Kidney epithelial cell (primary cell): ENCODE measurements at regions not wholly inside any gene's neighbourhood (a gene's known extent, or its start where the extent isn't known, plus 50 kb on each side); places are given as distances from the start of the nearest gene placed in this dataset.

Source experiments
- DNase-seq: peaks from one replicate; pipeline ENCODE4 v3.0.0-alpha.2; 2010; ENCODE audit warnings: low read depth
- H3K27me3 ChIP-seq: 2 replicates; pipeline ENCODE4 v1.6.0; 2011; ENCODE audit warnings: low read length; ENCODE audit not compliant: control insufficient read depth, insufficient read depth
- H3K36me3 ChIP-seq: 2 replicates; pipeline ENCODE4 v1.5.1; 2011; ENCODE audit warnings: low read length; ENCODE audit not compliant: control insufficient read depth, insufficient read depth
- H3K4me3 ChIP-seq: 2 replicates; pipeline ENCODE4 v1.5.1; 2011; ENCODE audit warnings: low read depth, mild to moderate bottlenecking, control low read depth, low read length
- CTCF ChIP-seq: IDR thresholded peaks from 2 replicates; pipeline ENCODE4 v1.5.1; 2011; ENCODE audit warnings: mild to moderate bottlenecking, moderate library complexity, low read length, control low read depth, inconsistent platforms; ENCODE audit not compliant: insufficient read depth, poor library complexity, severe bottlenecking

GRCh38 chr4:14449308-14449707, 553.0 kb upstream of the CPEB2 start:
- H3K36me3 ChIP-seq: no peaks in the 10 kb centered on the region
- H3K27me3 ChIP-seq: no peaks in the 10 kb centered on the region
- no peak for TF ChIP-seq CTCF
- no peak overlapping the region for H3K4me3 ChIP-seq
- no peak for DNase-seq

DNA sequence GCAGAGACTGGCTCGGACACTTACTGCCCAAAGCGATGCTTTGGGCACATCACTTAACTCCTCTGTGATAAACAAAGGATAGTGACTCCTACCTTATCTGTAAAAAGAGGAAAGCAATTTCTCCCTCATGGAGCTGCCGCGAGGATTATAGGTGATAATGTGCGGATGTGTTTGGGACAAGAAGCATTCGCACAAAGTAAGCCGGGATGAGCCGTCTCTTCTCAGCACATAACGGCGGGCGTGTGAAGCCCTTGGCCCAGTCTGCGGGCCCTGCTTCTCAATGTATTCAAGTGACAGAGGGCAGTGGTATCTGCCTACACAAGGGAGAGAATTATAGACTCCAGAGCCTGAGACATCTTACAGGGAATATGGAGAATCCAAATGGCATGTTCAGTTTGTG, 550.3 kb upstream of the CPEB2 start:
- no peak for DNase-seq
- TF ChIP-seq CTCF: no peak
- Histone ChIP-seq H3K4me3 (no peak overlapping the region), H3K27me3 (no peaks in the 10 kb centered on the region), H3K36me3 (no peaks in the 10 kb centered on the region)

GRCh38 chr4:14452764-14453163, 549.5 kb upstream of the CPEB2 start:
- no peak for DNase-seq
- Histone ChIP-seq H3K27me3 (no peaks in the 10 kb centered on the region), H3K36me3 (no peaks in the 10 kb centered on the region), H3K4me3 (no peak overlapping the region)
- TF ChIP-seq CTCF: no peak

- Histone ChIP-seq H3K36me3 (no peaks in the 10 kb centered on the region), H3K27me3 (no peaks in the 10 kb centered on the region), H3K4me3 (no peak overlapping the region)
- DNase-seq: no peak
- no peak for TF ChIP-seq CTCF
Measured at GRCh38 chr4:14458463-14458862, 543.8 kb upstream of the CPEB2 start.

DNA sequence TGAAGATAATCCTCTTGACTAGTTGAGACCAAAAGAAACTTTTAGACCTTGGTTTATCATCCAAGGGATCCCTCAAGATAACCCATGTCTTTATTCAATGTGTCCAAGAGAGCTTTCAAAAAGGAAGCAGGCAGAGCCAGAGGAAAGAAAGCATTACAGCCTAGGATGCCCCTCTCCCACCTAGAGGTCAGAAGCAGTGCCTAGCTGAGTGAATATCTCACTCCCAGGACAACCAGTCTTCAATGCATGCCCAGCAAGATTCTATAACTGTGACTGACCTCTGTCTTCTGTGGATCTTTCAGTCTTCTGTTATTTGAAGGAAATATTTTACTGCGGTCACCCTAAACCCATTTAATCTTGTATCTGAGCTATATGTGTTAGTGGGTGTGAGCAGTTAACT, 537.2 kb upstream of the CPEB2 start:
- H3K36me3 ChIP-seq: no peaks in the 10 kb centered on the region
- no peak overlapping the region for H3K4me3 ChIP-seq
- no peaks in the 10 kb centered on the region for H3K27me3 ChIP-seq
- no peak for TF ChIP-seq CTCF
- no peak for DNase-seq

GRCh38 chr4:14465507-14465906, 536.8 kb upstream of the CPEB2 start:
- no peak for DNase-seq
- H3K36me3 ChIP-seq: no peaks in the 10 kb centered on the region
- no peak for TF ChIP-seq CTCF
- H3K27me3 ChIP-seq: no peaks in the 10 kb centered on the region
- H3K4me3 ChIP-seq: no peak overlapping the region
